ENCODE measurements at regions not wholly inside any gene's neighbourhood (a gene's known extent, or its start where the extent isn't known, plus 50 kb on each side); places are given as distances from the start of the nearest gene placed in this dataset.

DNA sequence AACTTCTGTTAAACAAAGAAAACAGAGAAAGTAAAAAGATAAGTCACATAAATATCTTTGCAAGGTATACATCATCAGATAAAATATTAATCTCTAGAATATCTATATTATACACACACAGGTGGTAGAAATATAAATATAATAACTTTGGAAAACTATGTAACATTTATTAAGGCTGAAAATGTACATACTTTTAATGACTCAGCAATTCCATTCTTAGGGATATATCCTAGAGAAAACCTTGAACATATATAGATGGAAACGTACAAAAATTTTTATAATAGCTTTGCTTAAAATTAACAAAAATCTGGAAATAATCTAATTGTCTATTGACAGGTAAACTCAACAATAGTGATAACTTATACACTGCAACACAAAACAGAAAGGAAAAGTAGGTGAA lies 381.3 kb downstream of the GPD2 start:
- TF ChIP-seq, protein P1, sequence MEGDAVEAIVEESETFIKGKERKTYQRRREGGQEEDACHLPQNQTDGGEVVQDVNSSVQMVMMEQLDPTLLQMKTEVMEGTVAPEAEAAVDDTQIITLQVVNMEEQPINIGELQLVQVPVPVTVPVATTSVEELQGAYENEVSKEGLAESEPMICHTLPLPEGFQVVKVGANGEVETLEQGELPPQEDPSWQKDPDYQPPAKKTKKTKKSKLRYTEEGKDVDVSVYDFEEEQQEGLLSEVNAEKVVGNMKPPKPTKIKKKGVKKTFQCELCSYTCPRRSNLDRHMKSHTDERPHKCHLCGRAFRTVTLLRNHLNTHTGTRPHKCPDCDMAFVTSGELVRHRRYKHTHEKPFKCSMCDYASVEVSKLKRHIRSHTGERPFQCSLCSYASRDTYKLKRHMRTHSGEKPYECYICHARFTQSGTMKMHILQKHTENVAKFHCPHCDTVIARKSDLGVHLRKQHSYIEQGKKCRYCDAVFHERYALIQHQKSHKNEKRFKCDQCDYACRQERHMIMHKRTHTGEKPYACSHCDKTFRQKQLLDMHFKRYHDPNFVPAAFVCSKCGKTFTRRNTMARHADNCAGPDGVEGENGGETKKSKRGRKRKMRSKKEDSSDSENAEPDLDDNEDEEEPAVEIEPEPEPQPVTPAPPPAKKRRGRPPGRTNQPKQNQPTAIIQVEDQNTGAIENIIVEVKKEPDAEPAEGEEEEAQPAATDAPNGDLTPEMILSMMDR (IDR thresholded peaks at IDR 0.05): no peak
- no peak for TF ChIP-seq POLR2A (IDR thresholded peaks at IDR 0.05)
